Activated CD4-positive, alpha-beta memory T cell treated with anti-CD3 and anti-CD28 coated beads for 36 hours (primary cell): ENCODE measurements at regions not wholly inside any gene's neighbourhood (a gene's known extent, or its start where the extent isn't known, plus 50 kb on each side); places are given as distances from the start of the nearest gene placed in this dataset.

Experiments used
- CTCF ChIA-PET: fragments of 350-600 bp; sonication (Branson Sonifier 250); formaldehyde crosslinking; loops from one replicate; lab custom pipeline; 2021; ENCODE audit warnings: antibody characterized with exemption, inconsistent platforms; lab: Charles Lee
- POLR2A ChIA-PET: fragments of 350-600 bp; sonication (Branson Sonifier 250); formaldehyde crosslinking; loops from one replicate; lab custom pipeline; 2021; ENCODE audit warnings: antibody characterized with exemption; lab: Charles Lee
- DNase-seq: peaks from one replicate; pipeline ENCODE4 v3.0.0-alpha.2; 2020
- H3K27ac Mint-ChIP-seq: one replicate; pipeline ENCODE4 v1.8.0; 2021; ENCODE audit warnings: mixed read lengths
- H3K27me3 Mint-ChIP-seq: one replicate; pipeline ENCODE4 v1.8.0; 2021; ENCODE audit warnings: mixed read lengths
- H3K36me3 Mint-ChIP-seq: one replicate; pipeline ENCODE4 v1.8.0; 2021; ENCODE audit warnings: mixed read lengths
- H3K4me1 Mint-ChIP-seq: one replicate; pipeline ENCODE4 v1.8.0; 2021; ENCODE audit warnings: low read depth, mixed read lengths
- H3K4me3 Mint-ChIP-seq: one replicate; pipeline ENCODE4 v1.8.0; 2021; ENCODE audit warnings: mild to moderate bottlenecking, mixed read lengths
- H3K9me3 Mint-ChIP-seq: one replicate; pipeline ENCODE4 v1.8.0; 2021; ENCODE audit warnings: mixed read lengths
- intact Hi-C: fragments of 100-400 bp; cut with micrococcal nuclease; formaldehyde crosslinking; loops from one replicate; pipeline ENCODE4 v1.15.1; 2023

DNA sequence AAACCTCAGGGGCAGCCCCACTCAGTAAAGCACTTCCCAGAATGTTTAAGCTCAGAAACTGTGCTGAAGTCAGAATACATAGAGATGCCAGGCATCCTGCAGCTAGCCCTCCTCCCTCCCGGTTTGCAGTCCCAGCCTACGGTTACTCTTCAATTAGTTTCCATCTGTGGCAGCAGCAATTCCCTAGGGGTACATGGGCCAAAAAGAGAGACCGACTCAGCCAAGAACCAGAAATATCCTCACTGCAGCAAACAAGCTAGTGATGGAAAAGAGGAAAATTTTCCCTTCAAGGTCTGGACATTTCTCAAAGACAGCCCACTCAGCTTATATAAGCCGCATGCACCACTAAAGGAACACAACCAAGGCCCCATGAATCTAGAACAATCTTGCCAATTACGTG, 89.1 kb upstream of the PPP2R2B start:
- Mint-ChIP-seq H3K27me3 (no peaks in the 10 kb centered on the region), H3K4me1 (no peaks in the 10 kb centered on the region), H3K9me3 (no peaks in the 10 kb centered on the region), H3K4me3 (no peak overlapping the region), H3K36me3 (no peaks in the 10 kb centered on the region), H3K27ac (no peak overlapping the region)
- no peak for DNase-seq
- intact Hi-C loops: loop anchor here (2.0 kb wide), 1 partner anchor 221 kb away; no protein-coding TSS in a partner anchor
- ChIA-PET CTCF (interaction anchor here (2.1 to 7.9 kb wide), 8 partner anchors 11 to 434 kb away, joined by 5 to 102 read pairs (median 26); no protein-coding TSS in a partner anchor), POLR2A (no interaction called here)

- Mint-ChIP-seq H3K9me3 (no peaks in the 10 kb centered on the region), H3K27ac (no peak overlapping the region), H3K27me3 (no peaks in the 10 kb centered on the region), H3K4me3 (no peak overlapping the region), H3K36me3 (no peaks in the 10 kb centered on the region), H3K4me1 (no peaks in the 10 kb centered on the region)
- intact Hi-C loops: no loop called here
- DNase-seq: no peak
- CTCF ChIA-PET: no interaction called here
- POLR2A ChIA-PET: no interaction called here
Measured at GRCh38 chr5:146971401-146971800, 92.8 kb upstream of the PPP2R2B start.

DNA sequence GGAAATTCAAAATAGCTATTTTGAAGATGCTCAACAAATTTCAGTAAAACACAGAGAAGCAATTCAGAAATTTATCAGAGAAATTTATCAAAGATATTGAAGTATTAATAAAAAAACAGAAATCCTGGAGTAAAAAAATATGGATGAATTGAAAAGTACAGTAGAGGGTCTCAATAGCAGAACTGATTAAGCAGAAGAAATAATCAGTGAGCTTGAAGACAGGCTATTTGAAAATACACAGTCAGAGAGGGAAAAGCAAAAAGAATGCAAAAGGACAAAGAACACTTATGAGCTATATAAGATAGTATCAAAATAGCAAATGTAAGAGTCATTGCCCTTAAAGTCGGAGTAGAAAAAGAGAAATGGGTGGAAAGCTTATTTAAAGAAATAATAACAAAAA, 107.9 kb upstream of the PPP2R2B start:
- H3K9me3 Mint-ChIP-seq: peaks cover 21% of the 10 kb centered on the region
- intact Hi-C loops: no loop called here
- ChIA-PET CTCF (interaction anchor here (1.4 kb wide), 1 partner anchor 10 kb away, joined by 3 read pairs; no protein-coding TSS in a partner anchor), POLR2A (no interaction called here)
- no peak overlapping the region for H3K27ac Mint-ChIP-seq
- H3K4me1 Mint-ChIP-seq: no peaks in the 10 kb centered on the region
- H3K4me3 Mint-ChIP-seq: no peak overlapping the region
- DNase-seq: no peak
- H3K36me3 Mint-ChIP-seq: no peaks in the 10 kb centered on the region
- peaks cover 8% of the 10 kb centered on the region for H3K27me3 Mint-ChIP-seq

- no peaks in the 10 kb centered on the region for H3K4me1 Mint-ChIP-seq
- no peak overlapping the region for H3K27ac Mint-ChIP-seq
- CTCF ChIA-PET: interaction anchor here (0.6 to 0.7 kb wide), 2 partner anchors 194 to 287 kb away, joined by 3 to 4 read pairs; no protein-coding TSS in a partner anchor
- POLR2A ChIA-PET: no interaction called here
- intact Hi-C loops: no loop called here
- H3K9me3 Mint-ChIP-seq: peaks cover 6% of the 10 kb centered on the region
- H3K27me3 Mint-ChIP-seq: no peaks in the 10 kb centered on the region
- H3K4me3 Mint-ChIP-seq: no peak overlapping the region
- no peak for DNase-seq
- H3K36me3 Mint-ChIP-seq: no peaks in the 10 kb centered on the region
Measured at GRCh38 chr5:146993876-146994530, 115.4 kb upstream of the PPP2R2B start.

- intact Hi-C loops: no loop called here
- Mint-ChIP-seq H3K27ac (no peak overlapping the region), H3K9me3 (peaks cover 2% of the 10 kb centered on the region), H3K36me3 (no peaks in the 10 kb centered on the region), H3K27me3 (no peaks in the 10 kb centered on the region), H3K4me1 (no peaks in the 10 kb centered on the region), H3K4me3 (no peak overlapping the region)
- POLR2A ChIA-PET: no interaction called here
- CTCF ChIA-PET: interaction anchor here (0.8 kb wide), 1 partner anchor 9 kb away, joined by 3 read pairs; no protein-coding TSS in a partner anchor
- DNase-seq: no peak
Measured at GRCh38 chr5:146995878-146996277, 117.3 kb upstream of the PPP2R2B start.

DNA sequence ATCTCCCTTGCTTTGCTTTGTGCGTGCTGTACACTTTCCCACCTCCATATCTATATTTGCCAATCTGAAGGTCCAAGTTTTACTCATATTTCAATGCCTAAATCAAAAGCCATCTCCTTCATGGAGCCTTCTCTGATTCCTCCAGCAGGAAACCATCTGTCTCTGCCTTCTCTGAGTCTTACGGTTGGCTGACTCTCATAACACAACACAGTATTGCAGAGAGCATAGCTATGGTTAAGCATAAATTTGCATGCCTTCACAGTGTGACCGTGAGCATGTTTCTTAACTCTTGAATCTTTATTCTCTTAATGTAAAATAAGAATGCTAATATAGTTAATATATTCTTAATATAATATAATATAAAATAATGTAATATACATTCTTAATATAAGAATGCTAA, 136.8 kb upstream of the PPP2R2B start:
- no peak for DNase-seq
- H3K36me3 Mint-ChIP-seq: no peaks in the 10 kb centered on the region
- no peaks in the 10 kb centered on the region for H3K4me1 Mint-ChIP-seq
- intact Hi-C loops: no loop called here
- H3K9me3 Mint-ChIP-seq: no peaks in the 10 kb centered on the region
- no peaks in the 10 kb centered on the region for H3K27me3 Mint-ChIP-seq
- ChIA-PET POLR2A (no interaction called here), CTCF (no interaction called here)
- no peak overlapping the region for H3K4me3 Mint-ChIP-seq
- H3K27ac Mint-ChIP-seq: no peak overlapping the region

- DNase-seq: no peak
- Mint-ChIP-seq H3K27ac (no peak overlapping the region), H3K27me3 (no peaks in the 10 kb centered on the region), H3K9me3 (no peaks in the 10 kb centered on the region), H3K4me3 (no peak overlapping the region), H3K4me1 (no peaks in the 10 kb centered on the region), H3K36me3 (no peaks in the 10 kb centered on the region)
- ChIA-PET CTCF (interaction anchor here (0.7 kb wide), 1 partner anchor 24 kb away, joined by 3 read pairs; no protein-coding TSS in a partner anchor), POLR2A (no interaction called here)
- intact Hi-C loops: no loop called here
Measured at GRCh38 chr5:147017191-147017590, 138.6 kb upstream of the PPP2R2B start.

- intact Hi-C loops: no loop called here
- Mint-ChIP-seq H3K4me3 (no peak overlapping the region), H3K27ac (no peak overlapping the region), H3K4me1 (no peaks in the 10 kb centered on the region), H3K27me3 (no peaks in the 10 kb centered on the region), H3K9me3 (no peaks in the 10 kb centered on the region), H3K36me3 (no peaks in the 10 kb centered on the region)
- ChIA-PET POLR2A (no interaction called here), CTCF (interaction anchor here (0.7 kb wide), 1 partner anchor 24 kb away, joined by 3 read pairs; no protein-coding TSS in a partner anchor)
- DNase-seq: no peak
Measured at GRCh38 chr5:147017621-147018020, 139.1 kb upstream of the PPP2R2B start.

- Mint-ChIP-seq H3K9me3 (no peaks in the 10 kb centered on the region), H3K36me3 (no peaks in the 10 kb centered on the region), H3K4me3 (no peak overlapping the region), H3K27ac (no peak overlapping the region), H3K27me3 (no peaks in the 10 kb centered on the region), H3K4me1 (no peaks in the 10 kb centered on the region)
- ChIA-PET POLR2A (no interaction called here), CTCF (no interaction called here)
- no peak for DNase-seq
- intact Hi-C loops: no loop called here
Measured at GRCh38 chr5:147018812-147019211, 140.3 kb upstream of the PPP2R2B start.

GRCh38 chr5:147036691-147037245, 158.2 kb upstream of the PPP2R2B start:
- H3K27ac Mint-ChIP-seq: no peak overlapping the region
- H3K4me3 Mint-ChIP-seq: no peak overlapping the region
- CTCF ChIA-PET: no interaction called here
- POLR2A ChIA-PET: no interaction called here
- H3K4me1 Mint-ChIP-seq: no peaks in the 10 kb centered on the region
- no peaks in the 10 kb centered on the region for H3K36me3 Mint-ChIP-seq
- no peaks in the 10 kb centered on the region for H3K9me3 Mint-ChIP-seq
- peaks cover 1% of the 10 kb centered on the region for H3K27me3 Mint-ChIP-seq
- no peak for DNase-seq
- intact Hi-C loops: no loop called here

DNA sequence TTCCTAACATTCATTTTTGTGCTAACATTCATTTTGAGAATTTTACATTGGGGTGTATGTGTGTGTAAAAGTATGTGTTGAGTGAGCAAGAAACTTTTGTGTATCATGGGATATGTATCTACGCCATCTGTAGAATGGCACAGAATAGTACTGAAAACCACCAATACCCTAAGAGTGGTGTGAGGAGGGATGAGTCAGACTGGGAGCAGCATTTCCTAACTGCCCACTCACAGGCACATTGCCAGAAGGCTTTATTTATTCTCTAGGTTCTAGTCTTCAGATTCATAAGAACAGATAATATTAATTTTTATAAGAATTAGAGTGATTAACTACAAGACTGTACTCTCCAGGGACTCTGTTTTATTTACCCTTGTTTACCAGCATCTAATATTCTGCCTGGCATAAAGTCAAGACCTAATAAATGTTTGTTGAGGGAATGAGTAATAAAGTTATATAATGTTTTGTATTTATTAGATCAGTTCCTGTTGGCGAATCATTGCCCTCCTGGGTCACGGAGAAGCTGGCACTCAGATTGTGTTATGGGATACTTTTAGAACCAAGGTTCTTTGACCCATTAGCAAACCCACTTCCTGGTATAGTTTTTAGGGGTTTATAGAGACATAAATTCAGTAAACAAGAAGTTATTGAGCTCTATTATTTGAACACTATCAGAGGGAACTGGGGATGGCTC, 159.1 kb upstream of the PPP2R2B start:
- H3K27me3 Mint-ChIP-seq: peaks cover 1% of the 10 kb centered on the region
- no peak overlapping the region for H3K27ac Mint-ChIP-seq
- no peak overlapping the region for H3K4me3 Mint-ChIP-seq
- POLR2A ChIA-PET: no interaction called here
- intact Hi-C loops: no loop called here
- DNase-seq: no peak
- no peaks in the 10 kb centered on the region for H3K4me1 Mint-ChIP-seq
- H3K9me3 Mint-ChIP-seq: no peaks in the 10 kb centered on the region
- CTCF ChIA-PET: no interaction called here
- no peaks in the 10 kb centered on the region for H3K36me3 Mint-ChIP-seq

- Mint-ChIP-seq H3K4me1 (no peaks in the 10 kb centered on the region), H3K27ac (no peak overlapping the region), H3K9me3 (no peaks in the 10 kb centered on the region), H3K4me3 (no peak overlapping the region), H3K27me3 (peaks cover 1% of the 10 kb centered on the region), H3K36me3 (no peaks in the 10 kb centered on the region)
- intact Hi-C loops: no loop called here
- CTCF ChIA-PET: no interaction called here
- POLR2A ChIA-PET: no interaction called here
- DNase-seq: no peak
Measured at GRCh38 chr5:147040856-147041255, 162.3 kb upstream of the PPP2R2B start.
